SU-DHL-6 (cell line): ENCODE measurements at regions not wholly inside any gene's neighbourhood (a gene's known extent, or its start where the extent isn't known, plus 50 kb on each side); places are given as distances from the start of the nearest gene placed in this dataset.
"Not testable (repeated sequence)": the region's sequence is repeated elsewhere in the genome, so short reads cannot be mapped to it uniquely, and the experiment has no call there.

ENCODE experiments used
- CTCF ChIP-seq: fragments of 200-600 bp; sonication (generic); IDR thresholded peaks from one replicate; pipeline ENCODE4 v1.5.1; 2017; ENCODE audit warnings: antibody characterized with exemption, mild to moderate bottlenecking, low read length, moderate library complexity; ENCODE audit not compliant: insufficient read depth, poor library complexity, severe bottlenecking
- EZH2phosphoT487 ChIP-seq: fragments of 200-600 bp; sonication (generic), shearing (Covaris generic); conservative IDR thresholded peaks from 2 replicates; pipeline ENCODE4 v1.6.1; 2018; ENCODE audit warnings: mild to moderate bottlenecking, antibody characterized with exemption, low read length, moderate library complexity, mixed read lengths

DNA sequence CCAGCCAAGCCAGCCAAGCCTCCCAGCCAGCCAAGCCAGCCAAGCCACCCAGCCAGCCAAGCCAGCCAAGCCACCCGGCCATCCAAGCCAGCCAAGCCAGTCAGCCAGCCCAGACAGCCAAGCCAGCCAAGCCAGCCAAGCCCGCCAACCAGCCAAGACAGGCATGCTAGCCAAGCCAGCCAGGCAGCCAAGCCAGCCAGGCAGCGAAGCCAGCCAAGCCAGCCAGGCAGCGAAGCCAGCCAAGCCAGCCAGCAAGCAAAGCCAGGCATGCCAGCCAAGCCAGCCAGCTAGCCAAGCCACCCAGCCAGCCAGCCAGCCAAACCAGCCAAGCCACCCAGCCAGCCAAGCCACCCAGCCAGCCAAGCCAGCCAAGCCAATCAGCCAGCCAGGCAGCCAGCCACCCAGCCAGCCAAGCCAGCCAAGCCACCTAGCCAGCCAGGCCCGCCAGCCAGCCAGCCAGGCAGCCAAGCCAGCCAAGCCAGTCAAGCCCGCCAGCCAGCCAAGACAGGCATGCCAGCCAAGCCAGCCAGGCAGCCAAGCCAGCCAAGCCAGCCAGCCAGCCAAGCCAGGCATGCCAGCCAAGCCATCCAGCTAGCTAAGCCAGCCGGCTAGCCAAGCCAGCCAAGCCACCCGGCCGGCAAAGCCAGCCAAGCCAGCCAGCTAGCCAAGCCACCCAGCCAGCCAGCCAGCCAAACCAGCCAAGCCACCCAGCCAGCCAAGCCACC, 318.5 kb upstream of the PLGLB2 start:
- TF ChIP-seq EZH2phosphoT487, CTCF: not testable (repeated sequence)
